ENCODE measurements at regions not wholly inside any gene's neighbourhood (a gene's known extent, or its start where the extent isn't known, plus 50 kb on each side); places are given as distances from the start of the nearest gene placed in this dataset.

- no peak for DNase-seq (ENCODE audit: low spot score in 2 of 2)
- H3K36me3 Mint-ChIP-seq (ENCODE audit: insufficient read depth): no peaks in the 10 kb centered on the region
- H3K4me1 Mint-ChIP-seq: no peaks in the 10 kb centered on the region
- ATAC-seq (replicated peaks; ENCODE audit: extremely low read depth, poor library complexity, severe bottlenecking): no peak
- no peak overlapping the region for H3K4me3 Mint-ChIP-seq
- H3K27ac Mint-ChIP-seq (ENCODE audit: low read depth): no peak overlapping the region
- H3K9me3 Mint-ChIP-seq: no peaks in the 10 kb centered on the region
- H3K27me3 Mint-ChIP-seq: no peaks in the 10 kb centered on the region
Measured at GRCh38 chr11:107215010-107215409, 196.7 kb upstream of the GUCY1A2 start.

GRCh38 chr11:107203656-107204055 lies 185.4 kb upstream of the GUCY1A2 start:
- Mint-ChIP-seq H3K4me3 (no peak overlapping the region), H3K36me3 (ENCODE audit: insufficient read depth) (no peaks in the 10 kb centered on the region), H3K9me3 (peaks cover 8% of the 10 kb centered on the region), H3K4me1 (no peaks in the 10 kb centered on the region), H3K27me3 (no peaks in the 10 kb centered on the region), H3K27ac (ENCODE audit: low read depth) (no peak overlapping the region)
- ATAC-seq (replicated peaks; ENCODE audit: extremely low read depth, poor library complexity, severe bottlenecking) (no peak), DNase-seq (ENCODE audit: low spot score in 2 of 2) (no peak)

- no peaks in the 10 kb centered on the region for H3K36me3 Mint-ChIP-seq (ENCODE audit: insufficient read depth)
- no peaks in the 10 kb centered on the region for H3K4me1 Mint-ChIP-seq
- H3K9me3 Mint-ChIP-seq: peaks cover 13% of the 10 kb centered on the region
- H3K27me3 Mint-ChIP-seq: no peaks in the 10 kb centered on the region
- DNase-seq (ENCODE audit: low spot score in 2 of 2) (no peak), ATAC-seq (replicated peaks; ENCODE audit: extremely low read depth, poor library complexity, severe bottlenecking) (no peak)
- no peak overlapping the region for H3K27ac Mint-ChIP-seq (ENCODE audit: low read depth)
- H3K4me3 Mint-ChIP-seq: no peak overlapping the region
Measured at GRCh38 chr11:107202241-107202640, 184.0 kb upstream of the GUCY1A2 start.

- no peak overlapping the region for H3K4me3 Mint-ChIP-seq
- no peak for ATAC-seq (replicated peaks; ENCODE audit: extremely low read depth, poor library complexity, severe bottlenecking)
- H3K36me3 Mint-ChIP-seq (ENCODE audit: insufficient read depth): no peaks in the 10 kb centered on the region
- H3K4me1 Mint-ChIP-seq: no peaks in the 10 kb centered on the region
- no peak for DNase-seq (ENCODE audit: low spot score in 2 of 2)
- H3K9me3 Mint-ChIP-seq: peaks cover 6% of the 10 kb centered on the region
- H3K27me3 Mint-ChIP-seq: no peaks in the 10 kb centered on the region
- no peak overlapping the region for H3K27ac Mint-ChIP-seq (ENCODE audit: low read depth)
Measured at GRCh38 chr11:107198490-107199007, 180.3 kb upstream of the GUCY1A2 start.

GRCh38 chr11:107197932-107198331 lies 179.7 kb upstream of the GUCY1A2 start:
- Mint-ChIP-seq H3K4me1 (no peaks in the 10 kb centered on the region), H3K27me3 (no peaks in the 10 kb centered on the region), H3K4me3 (no peak overlapping the region), H3K27ac (ENCODE audit: low read depth) (no peak overlapping the region), H3K36me3 (ENCODE audit: insufficient read depth) (no peaks in the 10 kb centered on the region), H3K9me3 (peaks cover 6% of the 10 kb centered on the region)
- no peak for ATAC-seq (replicated peaks; ENCODE audit: extremely low read depth, poor library complexity, severe bottlenecking)
- no peak for DNase-seq (ENCODE audit: low spot score in 2 of 2)

- H3K9me3 Mint-ChIP-seq: peaks cover 15% of the 10 kb centered on the region
- ATAC-seq (replicated peaks; ENCODE audit: extremely low read depth, poor library complexity, severe bottlenecking) (no peak), DNase-seq (ENCODE audit: low spot score in 2 of 2) (no peak)
- H3K27ac Mint-ChIP-seq (ENCODE audit: low read depth): no peak overlapping the region
- no peak overlapping the region for H3K4me3 Mint-ChIP-seq
- H3K4me1 Mint-ChIP-seq: no peaks in the 10 kb centered on the region
- H3K27me3 Mint-ChIP-seq: no peaks in the 10 kb centered on the region
- H3K36me3 Mint-ChIP-seq (ENCODE audit: insufficient read depth): no peaks in the 10 kb centered on the region
Measured at GRCh38 chr11:107196732-107197131, 178.5 kb upstream of the GUCY1A2 start.

- Mint-ChIP-seq H3K36me3 (ENCODE audit: insufficient read depth) (no peaks in the 10 kb centered on the region), H3K9me3 (no peaks in the 10 kb centered on the region), H3K27me3 (no peaks in the 10 kb centered on the region), H3K27ac (ENCODE audit: low read depth) (no peak overlapping the region), H3K4me1 (no peaks in the 10 kb centered on the region), H3K4me3 (no peak overlapping the region)
- ATAC-seq (replicated peaks; ENCODE audit: extremely low read depth, poor library complexity, severe bottlenecking) (no peak), DNase-seq (ENCODE audit: low spot score in 2 of 2) (no peak)
Measured at GRCh38 chr11:107184986-107185385, 166.7 kb upstream of the GUCY1A2 start.

- no peak for DNase-seq (ENCODE audit: low spot score in 2 of 2)
- H3K9me3 Mint-ChIP-seq: no peaks in the 10 kb centered on the region
- no peak for ATAC-seq (replicated peaks; ENCODE audit: extremely low read depth, poor library complexity, severe bottlenecking)
- H3K4me1 Mint-ChIP-seq: no peaks in the 10 kb centered on the region
- no peak overlapping the region for H3K4me3 Mint-ChIP-seq
- no peaks in the 10 kb centered on the region for H3K27me3 Mint-ChIP-seq
- H3K36me3 Mint-ChIP-seq (ENCODE audit: insufficient read depth): no peaks in the 10 kb centered on the region
- no peak overlapping the region for H3K27ac Mint-ChIP-seq (ENCODE audit: low read depth)
Measured at GRCh38 chr11:107183953-107184352, 165.7 kb upstream of the GUCY1A2 start.

- H3K27me3 Mint-ChIP-seq: no peaks in the 10 kb centered on the region
- no peaks in the 10 kb centered on the region for H3K9me3 Mint-ChIP-seq
- ATAC-seq (replicated peaks; ENCODE audit: extremely low read depth, poor library complexity, severe bottlenecking) (no peak), DNase-seq (ENCODE audit: low spot score in 2 of 2) (no peak)
- H3K4me1 Mint-ChIP-seq: no peaks in the 10 kb centered on the region
- H3K27ac Mint-ChIP-seq (ENCODE audit: low read depth): no peak overlapping the region
- H3K36me3 Mint-ChIP-seq (ENCODE audit: insufficient read depth): no peaks in the 10 kb centered on the region
- no peak overlapping the region for H3K4me3 Mint-ChIP-seq
Measured at GRCh38 chr11:107182978-107183377, 164.7 kb upstream of the GUCY1A2 start.

GRCh38 chr11:107180236-107180635 lies 162.0 kb upstream of the GUCY1A2 start:
- ATAC-seq (replicated peaks; ENCODE audit: extremely low read depth, poor library complexity, severe bottlenecking): no peak
- Mint-ChIP-seq H3K4me1 (no peaks in the 10 kb centered on the region), H3K27ac (ENCODE audit: low read depth) (no peak overlapping the region), H3K27me3 (no peaks in the 10 kb centered on the region), H3K9me3 (no peaks in the 10 kb centered on the region), H3K36me3 (ENCODE audit: insufficient read depth) (no peaks in the 10 kb centered on the region), H3K4me3 (no peak overlapping the region)
- DNase-seq (ENCODE audit: low spot score in 2 of 2): no peak

GRCh38 chr11:107179829-107180228 lies 161.6 kb upstream of the GUCY1A2 start:
- Mint-ChIP-seq H3K36me3 (ENCODE audit: insufficient read depth) (no peaks in the 10 kb centered on the region), H3K4me3 (no peak overlapping the region), H3K27ac (ENCODE audit: low read depth) (no peak overlapping the region), H3K27me3 (no peaks in the 10 kb centered on the region), H3K4me1 (no peaks in the 10 kb centered on the region), H3K9me3 (no peaks in the 10 kb centered on the region)
- DNase-seq (ENCODE audit: low spot score in 2 of 2): no peak
- ATAC-seq (replicated peaks; ENCODE audit: extremely low read depth, poor library complexity, severe bottlenecking): no peak

- no peaks in the 10 kb centered on the region for H3K9me3 Mint-ChIP-seq
- no peaks in the 10 kb centered on the region for H3K36me3 Mint-ChIP-seq (ENCODE audit: insufficient read depth)
- H3K27ac Mint-ChIP-seq (ENCODE audit: low read depth): no peak overlapping the region
- no peak overlapping the region for H3K4me3 Mint-ChIP-seq
- H3K4me1 Mint-ChIP-seq: no peaks in the 10 kb centered on the region
- no peak for ATAC-seq (replicated peaks; ENCODE audit: extremely low read depth, poor library complexity, severe bottlenecking)
- DNase-seq (ENCODE audit: low spot score in 2 of 2): no peak
- no peaks in the 10 kb centered on the region for H3K27me3 Mint-ChIP-seq
Measured at GRCh38 chr11:107177106-107177477, 158.8 kb upstream of the GUCY1A2 start.

- H3K27me3 Mint-ChIP-seq: no peaks in the 10 kb centered on the region
- no peak overlapping the region for H3K27ac Mint-ChIP-seq (ENCODE audit: low read depth)
- DNase-seq (ENCODE audit: low spot score in 2 of 2) (no peak), ATAC-seq (replicated peaks; ENCODE audit: extremely low read depth, poor library complexity, severe bottlenecking) (no peak)
- H3K4me3 Mint-ChIP-seq: no peak overlapping the region
- no peaks in the 10 kb centered on the region for H3K4me1 Mint-ChIP-seq
- no peaks in the 10 kb centered on the region for H3K36me3 Mint-ChIP-seq (ENCODE audit: insufficient read depth)
- H3K9me3 Mint-ChIP-seq: no peaks in the 10 kb centered on the region
Measured at GRCh38 chr11:107176148-107177105, 158.2 kb upstream of the GUCY1A2 start.
